DOHH2 (cell line): ENCODE measurements at regions not wholly inside any gene's neighbourhood (a gene's known extent, or its start where the extent isn't known, plus 50 kb on each side); places are given as distances from the start of the nearest gene placed in this dataset.

Source experiments
- EZH2phosphoT487 ChIP-seq: fragments of 200-600 bp; sonication (generic); IDR thresholded peaks from 2 replicates; pipeline ENCODE4 v1.6.1; 2017; ENCODE audit warnings: borderline replicate concordance, mild to moderate bottlenecking, antibody characterized with exemption, low read length, moderate library complexity, mixed read lengths
- TF ChIP-seq, protein P1 (sequence below): fragments of 200-600 bp; sonication (generic); IDR thresholded peaks from one replicate; pipeline ENCODE4 v1.5.1; 2014; ENCODE audit warnings: antibody characterized with exemption, mild to moderate bottlenecking, low read depth, low read length; ENCODE audit not compliant: poor library complexity, severe bottlenecking

DNA sequence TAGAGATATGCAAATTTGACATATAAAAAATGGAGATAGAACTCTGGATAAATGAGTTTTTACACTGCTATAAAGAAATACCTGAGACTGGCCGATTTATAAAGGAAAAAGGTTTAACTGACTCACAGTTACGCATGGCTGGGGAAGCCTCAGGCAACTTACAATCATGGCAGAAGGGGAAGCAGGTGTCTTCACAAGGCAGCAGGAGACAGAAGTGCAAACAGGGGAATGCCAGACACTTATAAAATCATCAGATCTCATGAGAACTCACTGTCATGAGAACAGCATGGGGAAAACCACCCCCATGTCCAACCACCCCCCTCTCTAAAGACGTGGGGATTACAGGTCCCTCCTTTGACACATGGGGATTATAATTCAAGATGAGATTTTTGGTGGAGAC, 1540.2 kb upstream of the SLC39A10 start:
- TF ChIP-seq, protein P1, sequence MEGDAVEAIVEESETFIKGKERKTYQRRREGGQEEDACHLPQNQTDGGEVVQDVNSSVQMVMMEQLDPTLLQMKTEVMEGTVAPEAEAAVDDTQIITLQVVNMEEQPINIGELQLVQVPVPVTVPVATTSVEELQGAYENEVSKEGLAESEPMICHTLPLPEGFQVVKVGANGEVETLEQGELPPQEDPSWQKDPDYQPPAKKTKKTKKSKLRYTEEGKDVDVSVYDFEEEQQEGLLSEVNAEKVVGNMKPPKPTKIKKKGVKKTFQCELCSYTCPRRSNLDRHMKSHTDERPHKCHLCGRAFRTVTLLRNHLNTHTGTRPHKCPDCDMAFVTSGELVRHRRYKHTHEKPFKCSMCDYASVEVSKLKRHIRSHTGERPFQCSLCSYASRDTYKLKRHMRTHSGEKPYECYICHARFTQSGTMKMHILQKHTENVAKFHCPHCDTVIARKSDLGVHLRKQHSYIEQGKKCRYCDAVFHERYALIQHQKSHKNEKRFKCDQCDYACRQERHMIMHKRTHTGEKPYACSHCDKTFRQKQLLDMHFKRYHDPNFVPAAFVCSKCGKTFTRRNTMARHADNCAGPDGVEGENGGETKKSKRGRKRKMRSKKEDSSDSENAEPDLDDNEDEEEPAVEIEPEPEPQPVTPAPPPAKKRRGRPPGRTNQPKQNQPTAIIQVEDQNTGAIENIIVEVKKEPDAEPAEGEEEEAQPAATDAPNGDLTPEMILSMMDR, result no peak
- TF ChIP-seq EZH2phosphoT487, result no peak
